ENCODE measurements at regions not wholly inside any gene's neighbourhood (a gene's known extent, or its start where the extent isn't known, plus 50 kb on each side); places are given as distances from the start of the nearest gene placed in this dataset.

GRCh38 chr4:35723973-35724372 is 520.3 kb downstream of the ARAP2 start:
- no peak for DNase-seq (ENCODE audit: extremely low spot score)
- ChIA-PET CTCF (interaction anchor here (1.0 to 2.2 kb wide), 2 partner anchors 13 to 211 kb away, joined by 4 to 6 read pairs; no protein-coding TSS in a partner anchor), POLR2A (no interaction called here)
- no peak for TF ChIP-seq CTCF (IDR thresholded peaks at IDR 0.05; ENCODE audit: control extremely low read depth, extremely low read depth, low read depth, missing control alignments)

- no peak for DNase-seq (ENCODE audit: extremely low spot score)
- ChIA-PET CTCF (interaction anchor here (0.8 to 2.2 kb wide), 4 partner anchors 9 to 209 kb away, joined by 3 to 6 read pairs (median 4); no protein-coding TSS in a partner anchor), POLR2A (no interaction called here)
- no peak for TF ChIP-seq CTCF (IDR thresholded peaks at IDR 0.05; ENCODE audit: control extremely low read depth, extremely low read depth, low read depth, missing control alignments)
Measured at GRCh38 chr4:35725131-35725530, 519.2 kb downstream of the ARAP2 start.

- ChIA-PET CTCF (interaction anchor here (1.3 kb wide), 1 partner anchor 28 kb away, joined by 4 read pairs; no protein-coding TSS in a partner anchor), POLR2A (no interaction called here)
- TF ChIP-seq CTCF (IDR thresholded peaks at IDR 0.05; ENCODE audit: control extremely low read depth, extremely low read depth, low read depth, missing control alignments): no peak
- no peak for DNase-seq (ENCODE audit: extremely low spot score)
Measured at GRCh38 chr4:35730414-35730813, 513.9 kb downstream of the ARAP2 start.

- no peak for TF ChIP-seq CTCF (IDR thresholded peaks at IDR 0.05; ENCODE audit: control extremely low read depth, extremely low read depth, low read depth, missing control alignments)
- ChIA-PET POLR2A (no interaction called here), CTCF (interaction anchor here (0.9 to 1.8 kb wide), 3 partner anchors 9 to 15 kb away, joined by 3 to 5 read pairs (median 5); no protein-coding TSS in a partner anchor)
- no peak for DNase-seq (ENCODE audit: extremely low spot score)
Measured at GRCh38 chr4:35734381-35735098, 509.8 kb downstream of the ARAP2 start.

GRCh38 chr4:35739308-35739707 is 505.0 kb downstream of the ARAP2 start:
- DNase-seq (ENCODE audit: extremely low spot score): no peak
- ChIA-PET POLR2A (no interaction called here), CTCF (no interaction called here)
- TF ChIP-seq CTCF (IDR thresholded peaks at IDR 0.05; ENCODE audit: control extremely low read depth, extremely low read depth, low read depth, missing control alignments): no peak

GRCh38 chr4:35754047-35754446 is 490.3 kb downstream of the ARAP2 start:
- CTCF ChIA-PET: interaction anchor here (1.5 to 1.6 kb wide), 2 partner anchors 8 to 10 kb away, joined by 4 read pairs; no protein-coding TSS in a partner anchor
- no peak for TF ChIP-seq CTCF (IDR thresholded peaks at IDR 0.05; ENCODE audit: control extremely low read depth, extremely low read depth, low read depth, missing control alignments)
- POLR2A ChIA-PET: no interaction called here
- no peak for DNase-seq (ENCODE audit: extremely low spot score)
